Activated CD4-positive, alpha-beta T cell treated with anti-CD3 and anti-CD28 coated beads, Interleukin-10, Interleukin-2, amounts not matched to agents 100 ng/mL and 50 ng/mL, durations not matched to agents 16 hours and 8 hours (primary cell): ENCODE measurements at regions not wholly inside any gene's neighbourhood (a gene's known extent, or its start where the extent isn't known, plus 50 kb on each side); places are given as distances from the start of the nearest gene placed in this dataset.

Experiments used
- DNase-seq: peaks from one replicate; pipeline ENCODE4 v3.0.0-alpha.2; 2020

DNA sequence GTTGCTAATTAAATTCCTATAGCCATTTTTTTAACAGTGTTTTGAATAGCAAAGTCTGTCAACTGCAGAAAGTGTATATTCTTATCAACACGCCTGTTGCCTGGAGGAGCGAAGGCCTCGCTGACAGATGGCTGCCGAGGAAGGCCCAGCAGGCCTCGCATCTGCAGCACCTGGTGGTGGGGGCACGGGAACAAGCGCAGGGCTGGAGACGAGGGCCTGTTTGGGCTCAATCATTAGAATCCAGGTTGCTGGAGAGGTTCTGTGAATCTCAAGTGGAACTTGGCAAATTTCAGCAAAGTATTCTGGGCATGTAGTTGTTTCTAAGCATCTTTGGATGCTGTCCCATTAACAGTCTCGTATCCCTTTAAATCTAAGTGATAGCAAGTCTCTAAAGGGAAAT is 66.1 kb upstream of the FAM204A start:
- no peak for DNase-seq

DNA sequence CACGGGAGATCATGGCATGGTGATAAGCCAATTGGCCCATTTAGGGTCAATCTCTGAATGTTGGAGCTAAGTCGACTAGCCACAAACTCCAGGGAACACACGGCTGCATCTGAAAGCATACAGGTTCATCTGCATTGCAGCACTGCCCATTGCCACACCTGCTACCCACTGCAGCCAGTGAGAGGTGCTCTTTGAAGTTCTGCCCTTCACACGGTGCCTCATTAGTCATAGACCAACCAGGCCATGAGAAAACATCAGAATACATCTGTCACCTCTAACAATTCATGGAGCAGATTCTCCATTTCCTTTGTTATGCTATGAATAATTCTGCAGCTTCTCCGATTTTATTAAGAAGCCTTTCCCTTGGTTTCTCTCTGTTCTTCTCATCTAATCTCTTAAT is 65.7 kb upstream of the FAM204A start:
- DNase-seq = no peak

DNA sequence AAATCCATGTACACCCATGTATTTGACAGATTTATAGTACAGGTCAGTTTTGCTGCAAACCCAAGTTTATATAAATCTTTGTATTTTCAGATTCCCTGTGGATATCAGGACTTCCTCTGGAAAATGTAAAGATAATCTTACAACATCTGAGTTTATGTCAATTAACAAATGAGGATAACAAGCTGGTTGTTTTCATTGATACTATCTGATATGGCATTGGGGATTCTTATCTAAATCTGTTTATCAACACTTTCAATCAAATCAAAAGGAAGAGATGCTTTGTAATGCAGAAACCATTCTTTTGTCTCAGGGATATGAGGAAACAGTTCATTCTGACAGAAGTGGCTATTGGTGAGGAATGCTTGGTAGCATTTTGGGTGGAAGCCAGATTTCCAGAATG is 64.9 kb upstream of the FAM204A start:
- DNase-seq = no peak

DNA sequence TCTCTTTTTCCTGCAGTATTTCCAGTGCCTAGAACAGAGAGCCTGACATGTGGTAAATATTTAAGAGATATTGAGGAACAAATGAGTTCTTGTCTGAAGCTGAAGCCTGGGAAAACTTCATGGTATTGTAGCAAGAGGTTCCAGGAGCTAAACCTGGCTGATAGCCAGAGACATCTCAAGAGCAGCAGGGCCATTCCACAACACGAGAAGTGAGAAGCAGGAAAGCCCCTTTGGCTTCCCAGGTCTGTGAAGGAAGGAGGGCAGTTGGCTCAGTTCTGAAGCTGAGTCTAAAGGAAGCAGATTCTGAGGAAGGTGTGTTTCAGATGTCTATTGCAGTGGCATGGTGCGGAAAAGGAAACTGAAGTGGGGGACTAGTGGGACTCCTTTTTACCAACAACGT is 63.8 kb upstream of the FAM204A start:
- no peak for DNase-seq

DNA sequence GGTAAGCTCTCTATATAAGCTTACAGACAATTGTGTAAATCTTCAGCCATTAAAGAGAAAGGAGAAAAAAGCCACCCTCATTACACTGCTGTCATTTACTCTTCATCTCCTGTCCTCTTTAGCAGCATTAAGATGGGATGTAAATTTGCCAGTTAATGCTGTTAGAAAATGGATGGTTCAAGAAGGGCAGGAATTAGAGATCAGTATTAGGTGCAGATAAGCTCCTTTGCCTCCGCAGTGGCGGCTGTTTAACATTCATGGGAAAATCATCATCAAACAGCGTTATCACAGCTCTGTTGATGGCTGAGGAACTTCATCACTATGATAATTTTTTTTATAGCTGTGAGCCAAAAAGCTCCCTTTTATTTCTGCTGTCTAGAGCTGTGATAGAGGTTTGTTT is 61.8 kb upstream of the FAM204A start:
- DNase-seq = no peak

DNA sequence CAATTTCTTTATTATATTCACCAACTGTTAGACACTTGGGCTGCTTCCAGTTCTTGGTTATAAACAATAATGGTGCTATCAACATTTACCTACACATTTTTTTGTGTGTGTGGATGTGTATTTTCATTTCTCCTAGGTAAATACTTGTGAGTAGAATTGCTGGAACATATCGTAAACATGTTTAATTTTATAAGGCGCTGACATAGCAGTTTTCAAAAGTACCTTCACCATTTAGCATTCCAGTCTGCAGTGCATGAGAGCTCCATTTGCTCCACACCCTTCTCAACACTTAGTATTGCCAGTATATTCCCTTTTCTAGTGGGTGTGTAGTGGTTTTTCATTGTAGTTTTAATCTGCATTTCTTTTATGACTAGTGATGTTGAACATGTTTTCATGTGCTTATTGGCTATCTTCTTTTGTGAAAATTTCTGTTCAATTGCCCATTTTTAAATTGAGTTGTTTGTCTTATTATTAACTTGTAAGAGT is 59.6 kb upstream of the FAM204A start:
- DNase-seq = no peak

DNA sequence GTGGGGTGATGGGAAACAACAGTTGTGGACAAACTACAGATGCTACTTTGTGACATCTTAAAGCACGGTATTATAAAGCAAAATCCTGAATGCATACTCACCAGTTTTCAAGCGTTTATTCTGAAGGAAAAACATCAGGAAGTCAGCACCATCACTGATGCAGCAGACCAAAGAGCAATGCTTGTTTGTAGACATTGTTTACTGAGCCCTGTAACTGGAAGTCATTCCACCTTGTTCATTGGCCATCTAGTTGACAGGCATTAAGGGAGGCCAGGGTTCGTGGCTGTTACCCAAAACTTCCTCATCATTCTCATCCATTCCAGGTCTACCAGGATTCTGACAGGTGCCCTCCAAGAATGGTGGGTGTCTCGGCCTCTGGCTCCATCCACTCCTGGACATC is 55.3 kb upstream of the FAM204A start:
- no peak for DNase-seq

DNA sequence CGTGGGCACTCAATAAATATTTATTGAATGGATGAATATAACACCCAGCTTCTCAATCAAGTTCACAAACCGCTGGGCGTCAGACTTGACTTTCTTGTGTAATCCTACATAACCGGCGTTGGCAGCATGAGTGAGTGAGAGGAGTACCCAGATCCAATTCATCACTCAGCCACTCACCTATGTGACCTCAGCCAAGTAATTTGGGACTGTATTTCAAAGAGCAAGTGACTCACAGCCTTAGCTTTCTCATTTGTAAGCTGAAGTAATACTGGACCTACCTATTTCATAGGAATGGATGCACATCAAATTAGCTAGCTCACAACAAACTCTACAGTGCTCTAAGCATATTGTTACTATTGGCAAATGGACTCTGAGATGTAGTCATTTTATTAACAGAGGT is 53.8 kb upstream of the FAM204A start:
- no peak for DNase-seq

DNA sequence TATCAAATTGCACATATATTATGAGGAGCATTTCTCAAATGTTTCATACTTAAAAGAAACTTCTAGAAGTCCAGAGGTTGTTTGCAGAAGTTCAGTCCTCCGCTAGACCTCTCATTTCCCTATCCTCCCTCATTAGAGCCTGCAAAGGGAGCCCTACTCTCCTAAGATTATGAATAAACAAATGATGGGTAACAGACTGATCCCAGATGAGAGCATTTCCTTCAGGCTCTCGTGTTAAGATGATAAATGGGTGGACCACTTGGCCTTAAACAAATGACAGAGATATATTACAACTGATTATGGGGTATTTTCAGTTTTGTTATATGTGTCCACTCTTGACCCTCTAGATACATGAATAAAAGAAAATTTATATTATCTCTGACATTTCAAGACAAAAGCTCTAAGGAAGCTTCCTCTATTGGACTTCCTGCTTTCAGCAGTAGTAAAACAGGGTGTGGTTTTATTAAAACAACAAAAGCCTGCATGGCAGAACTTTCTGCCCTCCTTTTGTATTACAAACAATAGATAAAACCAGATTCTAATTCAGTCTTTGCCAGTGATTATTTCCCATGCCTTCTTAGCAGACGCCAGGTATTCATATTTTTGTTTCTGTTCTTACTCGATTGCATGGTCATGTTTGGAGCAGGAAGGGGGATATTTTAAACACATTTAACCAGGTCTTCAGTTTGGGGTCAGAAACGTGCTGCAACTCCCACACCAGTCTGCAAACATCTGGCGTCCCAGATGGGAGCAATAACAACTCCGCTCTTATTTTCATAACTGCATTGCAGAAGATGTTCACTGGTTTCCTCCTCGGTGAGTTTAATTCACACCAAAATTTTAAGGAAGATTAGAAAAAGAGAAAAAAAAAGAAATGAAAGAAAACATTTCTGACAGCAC is 52.4 kb upstream of the FAM204A start:
- no peak for DNase-seq

DNA sequence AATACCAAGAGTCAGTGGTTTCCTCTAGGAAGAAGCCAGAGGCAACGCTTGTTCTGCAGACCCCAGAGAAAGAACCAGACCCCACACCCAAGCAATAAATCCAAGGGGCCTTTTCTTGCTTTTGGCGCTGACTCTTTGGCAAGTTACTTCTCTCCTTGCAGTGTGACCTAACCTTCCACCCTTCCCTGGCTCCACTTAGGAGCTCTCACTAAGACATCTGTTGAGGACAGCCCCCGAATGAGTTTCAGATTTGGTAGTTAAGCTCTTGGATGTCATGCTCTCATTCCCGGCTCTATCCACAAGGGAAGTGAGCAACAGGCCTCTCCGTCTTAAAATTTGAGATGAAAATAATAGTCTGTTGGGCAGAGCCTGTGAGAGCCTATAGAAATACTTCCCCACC is 50.6 kb upstream of the FAM204A start:
- DNase-seq = no peak
